GDM1 (cell line): ENCODE measurements at regions not wholly inside any gene's neighbourhood (a gene's known extent, or its start where the extent isn't known, plus 50 kb on each side); places are given as distances from the start of the nearest gene placed in this dataset.
A peak's percentile ranks its signal among the peaks of the same experiment; 100 is the strongest.

Experiments used
- DNase-seq: peaks from one replicate; lab custom pipeline; 2025; lab: John Stamatoyannopoulos, UW

DNA sequence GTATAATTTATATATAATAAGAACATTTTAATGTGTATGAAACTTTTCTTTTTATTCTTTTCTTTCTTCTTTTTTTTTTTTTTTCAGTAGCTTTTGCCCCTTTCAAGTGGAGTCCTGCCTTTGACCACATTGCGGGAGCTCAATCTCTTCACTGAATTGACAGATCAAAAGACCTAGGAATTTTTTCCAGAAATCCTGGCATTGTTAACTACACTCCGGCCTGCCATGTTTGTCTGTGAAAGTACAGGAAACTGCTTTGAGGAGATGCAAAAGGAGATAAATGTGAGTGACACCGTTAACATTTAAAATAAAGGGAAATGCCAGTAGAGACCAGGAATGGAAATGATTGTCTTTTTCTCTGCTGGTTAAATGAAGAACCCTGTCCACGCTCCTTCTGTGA lies 159.3 kb upstream of the VCX3A start:
- DNase-seq: no peak

DNA sequence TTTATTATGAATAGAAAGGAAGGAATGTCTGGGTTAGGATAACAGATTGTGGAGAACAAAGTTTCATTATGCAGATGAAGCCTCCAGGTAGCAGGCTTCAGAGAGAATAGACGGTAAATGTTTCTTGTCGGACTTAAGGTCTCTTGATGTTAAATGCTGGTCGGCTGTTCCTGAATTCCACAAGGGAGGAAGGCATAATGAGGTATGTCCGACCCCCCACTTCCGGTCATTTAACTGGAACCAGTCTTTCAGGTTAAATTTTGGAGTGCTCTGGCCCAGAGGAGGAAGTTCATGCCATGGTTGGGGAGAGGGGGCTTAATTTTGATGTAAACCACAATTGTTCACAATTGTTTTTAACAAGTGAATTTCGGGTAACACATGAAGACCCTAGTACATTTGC lies 158.1 kb upstream of the VCX3A start:
- DNase-seq: no peak

DNA sequence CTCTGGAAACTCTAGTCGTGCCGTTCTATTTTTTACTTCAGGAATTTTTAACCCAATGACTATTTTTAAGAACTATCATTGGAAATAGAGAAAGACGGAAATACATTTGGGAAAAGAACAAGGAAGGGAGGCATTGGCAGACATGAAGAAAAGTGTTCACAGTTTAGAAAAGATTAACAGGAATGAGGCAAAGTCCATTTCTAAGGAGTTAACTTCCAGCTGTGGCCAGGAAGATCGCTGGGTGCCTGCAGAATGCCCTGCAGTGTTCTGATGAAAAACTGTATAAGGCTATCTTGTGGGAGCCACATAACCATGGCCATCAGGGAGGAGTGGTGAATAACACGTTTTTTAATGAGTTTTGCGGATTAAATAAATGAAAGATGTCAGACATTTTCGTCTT lies 150.6 kb upstream of the VCX3A start:
- no peak for DNase-seq

DNA sequence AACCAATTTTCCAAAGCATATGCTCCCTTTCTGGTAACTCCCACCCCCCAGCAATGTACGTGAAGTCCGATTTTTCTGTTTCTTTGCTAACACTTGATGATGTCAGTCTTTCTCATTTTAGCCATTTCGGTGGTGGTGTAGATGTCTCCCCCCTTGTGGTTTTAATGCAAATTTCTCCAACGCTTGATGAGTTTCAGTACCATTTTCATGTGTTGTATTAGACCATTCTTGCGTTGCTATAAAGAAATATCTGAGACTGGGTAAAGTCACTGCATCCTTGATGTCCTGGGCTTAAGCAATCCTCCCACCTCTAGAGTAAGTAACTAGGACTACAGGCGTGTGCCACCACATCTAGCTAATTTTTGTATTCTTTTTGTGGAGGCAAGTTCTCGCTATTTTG lies 148.4 kb upstream of the VCX3A start:
- no peak for DNase-seq

DNA sequence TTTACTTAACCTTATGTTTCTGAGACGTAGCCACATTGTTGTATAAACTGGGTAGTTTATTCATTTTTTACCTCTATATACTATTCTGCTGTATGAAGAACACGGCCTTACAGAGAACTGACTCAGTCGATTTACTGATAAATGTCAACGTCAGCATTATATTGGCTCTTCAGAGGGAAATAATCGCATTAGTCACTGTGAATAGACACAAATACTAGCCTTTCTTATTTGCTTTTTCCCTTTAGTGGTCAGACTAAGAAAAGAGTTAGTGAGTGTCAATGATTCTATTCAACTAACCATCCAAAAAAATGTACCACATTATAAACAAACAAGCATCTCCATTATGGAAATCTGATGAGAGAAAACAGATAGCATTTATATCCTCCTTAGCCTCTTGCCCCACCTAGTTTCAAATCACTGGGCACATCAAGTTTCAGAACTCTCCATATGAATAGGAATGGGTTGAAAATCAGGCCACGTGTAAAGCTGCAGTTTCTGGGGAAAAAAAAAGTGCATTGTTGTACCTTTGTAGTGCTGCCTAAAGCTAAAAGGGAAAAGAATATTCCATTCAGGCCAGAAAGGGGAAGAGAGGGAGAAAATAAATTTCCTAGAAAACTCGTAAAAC lies 146.7 kb upstream of the VCX3A start:
- DNase-seq: no peak

DNA sequence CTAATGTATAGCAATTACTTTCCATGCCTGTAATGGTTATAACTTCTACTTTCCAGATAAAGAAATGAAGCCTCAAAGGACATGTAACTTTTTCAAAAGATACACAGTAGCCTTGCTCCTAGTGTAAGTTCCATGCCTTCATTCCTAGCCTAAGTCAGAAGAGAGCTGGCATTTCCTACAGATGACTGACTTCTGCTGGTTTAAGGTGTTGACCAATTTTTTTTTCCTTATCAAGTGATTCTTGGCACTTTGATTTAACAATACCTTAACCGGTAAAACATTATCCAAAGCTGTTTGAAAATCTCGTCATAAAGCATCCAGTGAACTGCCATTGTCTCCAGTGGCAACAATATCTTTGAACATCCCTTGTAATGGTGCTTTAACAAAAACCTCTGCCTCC lies 145.1 kb upstream of the VCX3A start:
- DNase-seq: no peak

DNA sequence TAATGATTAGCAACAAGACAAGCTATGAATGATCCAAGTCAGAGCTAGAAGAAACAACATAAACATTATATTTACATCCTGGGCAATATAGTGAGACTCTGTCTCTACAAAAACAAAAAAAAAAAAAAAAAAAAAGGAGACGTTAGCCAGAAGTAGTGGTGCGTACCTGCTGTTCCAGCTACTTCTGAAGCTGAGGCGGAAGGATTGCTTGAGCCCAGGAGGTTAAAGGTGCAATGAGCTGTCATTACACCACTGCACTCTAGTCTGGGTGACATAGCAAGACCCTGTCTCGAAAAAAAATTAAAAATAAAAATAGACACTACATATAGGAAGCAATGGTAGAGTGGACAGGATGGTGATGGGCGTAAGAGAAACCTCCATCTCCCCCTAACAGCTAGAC lies 144.6 kb upstream of the VCX3A start:
- DNase-seq: no peak

DNA sequence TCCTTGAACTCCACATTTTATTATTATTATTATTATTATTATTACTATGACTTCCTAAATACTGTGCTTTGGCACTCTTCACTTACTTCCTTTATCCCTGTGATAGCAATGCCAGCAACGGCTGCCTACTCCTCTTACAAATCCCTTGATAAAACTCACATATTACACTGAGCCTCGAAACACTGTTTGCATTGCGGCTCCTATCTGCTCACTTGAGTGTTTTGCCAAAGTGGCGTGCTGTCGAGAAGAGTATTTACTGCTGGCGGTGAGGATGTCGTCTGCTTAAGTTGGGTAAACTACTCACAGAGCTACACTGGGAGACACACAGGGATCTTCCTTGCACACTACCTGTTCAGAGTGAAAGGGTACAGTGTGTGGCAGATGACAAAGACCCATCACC lies 143.4 kb upstream of the VCX3A start:
- no peak for DNase-seq

DNA sequence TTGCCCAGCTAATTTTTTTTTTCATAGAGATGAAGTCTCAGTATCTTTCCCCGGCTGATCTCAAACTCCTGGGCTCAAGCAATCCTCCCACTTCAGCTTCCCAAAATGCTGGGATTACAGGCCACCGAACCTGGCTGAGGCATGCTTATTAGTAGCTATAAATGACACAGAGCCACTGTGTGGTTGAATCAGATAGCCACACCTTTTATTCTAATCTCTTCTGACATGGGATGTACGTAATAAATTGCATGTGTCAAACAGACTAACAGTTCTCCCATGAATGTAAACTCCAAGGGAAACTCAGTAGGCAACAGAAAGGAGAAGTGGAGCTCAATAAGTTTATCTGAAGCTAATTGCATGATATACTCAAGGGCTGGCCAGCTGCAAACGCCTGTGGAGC lies 139.8 kb upstream of the VCX3A start:
- no peak for DNase-seq

DNA sequence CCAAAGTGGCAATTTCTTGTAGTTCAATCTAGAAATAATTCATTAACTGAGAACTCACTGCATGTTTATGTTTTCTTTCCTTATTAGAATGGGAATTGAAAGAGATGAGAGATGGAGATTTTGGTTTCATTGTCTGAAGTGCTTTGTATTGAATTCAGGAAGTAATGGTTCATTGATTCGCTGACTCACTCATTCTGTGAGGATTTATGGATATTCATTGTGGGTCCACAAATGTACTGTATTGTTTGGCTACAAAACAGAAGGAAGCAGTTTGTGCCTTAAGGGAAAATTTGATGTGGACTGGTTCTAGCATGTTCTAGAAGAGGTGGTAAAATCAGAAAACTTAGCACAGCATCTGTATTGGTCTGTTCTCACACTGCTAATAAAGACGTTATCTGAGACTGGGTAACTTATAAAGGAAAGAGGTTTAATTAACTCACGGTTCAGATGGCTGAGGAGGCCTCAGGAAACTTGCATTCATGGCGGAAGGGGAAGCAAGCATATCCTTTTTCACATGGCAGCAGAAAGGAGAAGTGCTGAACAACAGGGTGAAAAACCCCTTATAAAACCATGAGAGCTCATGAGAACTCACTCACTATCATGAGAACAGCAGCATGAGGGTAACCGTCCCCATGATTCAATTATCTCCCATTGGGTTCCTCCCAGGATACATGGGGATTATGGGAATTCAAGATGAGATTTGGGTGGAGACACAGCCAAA lies 132.3 kb upstream of the VCX3A start:
- peak; percentile 37 for DNase-seq

DNA sequence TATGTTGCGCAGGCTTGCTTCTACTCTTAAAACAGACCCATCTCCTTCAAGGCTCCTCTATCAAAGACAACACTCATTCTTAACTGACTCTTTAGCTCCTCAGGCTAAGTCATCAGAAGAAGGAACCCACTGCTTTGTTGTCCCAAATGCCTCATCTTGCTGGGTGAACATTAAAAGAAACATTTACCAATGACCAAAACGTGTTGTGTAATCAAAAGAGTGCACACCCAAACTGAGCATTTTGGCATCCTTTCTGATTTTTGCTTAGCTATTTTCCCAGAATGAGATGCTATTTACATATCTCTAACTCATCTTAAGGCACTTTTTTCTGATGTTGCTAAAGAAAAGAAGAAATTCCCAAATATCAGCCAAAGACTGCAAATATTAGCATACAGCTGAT lies 131.7 kb upstream of the VCX3A start:
- no peak for DNase-seq

DNA sequence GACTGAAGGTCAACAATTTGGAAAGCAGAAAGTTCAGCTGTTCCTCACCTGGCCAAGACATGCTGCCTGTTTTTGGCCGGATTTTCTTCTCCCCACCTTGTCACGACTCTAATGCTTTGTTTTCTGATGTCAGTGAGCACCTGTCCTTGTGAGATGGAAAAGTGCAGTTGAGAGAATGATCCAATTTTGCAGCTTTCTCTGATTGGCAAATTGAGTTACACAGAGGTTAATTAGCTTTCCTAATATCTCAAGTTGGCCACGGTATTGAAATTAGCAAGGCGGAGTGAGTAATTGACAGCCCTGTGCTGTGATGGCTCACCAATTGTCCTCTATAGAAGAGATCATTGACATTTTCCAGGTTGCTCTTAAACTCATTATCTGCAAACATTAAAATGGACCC lies 126.8 kb upstream of the VCX3A start:
- DNase-seq: no peak

DNA sequence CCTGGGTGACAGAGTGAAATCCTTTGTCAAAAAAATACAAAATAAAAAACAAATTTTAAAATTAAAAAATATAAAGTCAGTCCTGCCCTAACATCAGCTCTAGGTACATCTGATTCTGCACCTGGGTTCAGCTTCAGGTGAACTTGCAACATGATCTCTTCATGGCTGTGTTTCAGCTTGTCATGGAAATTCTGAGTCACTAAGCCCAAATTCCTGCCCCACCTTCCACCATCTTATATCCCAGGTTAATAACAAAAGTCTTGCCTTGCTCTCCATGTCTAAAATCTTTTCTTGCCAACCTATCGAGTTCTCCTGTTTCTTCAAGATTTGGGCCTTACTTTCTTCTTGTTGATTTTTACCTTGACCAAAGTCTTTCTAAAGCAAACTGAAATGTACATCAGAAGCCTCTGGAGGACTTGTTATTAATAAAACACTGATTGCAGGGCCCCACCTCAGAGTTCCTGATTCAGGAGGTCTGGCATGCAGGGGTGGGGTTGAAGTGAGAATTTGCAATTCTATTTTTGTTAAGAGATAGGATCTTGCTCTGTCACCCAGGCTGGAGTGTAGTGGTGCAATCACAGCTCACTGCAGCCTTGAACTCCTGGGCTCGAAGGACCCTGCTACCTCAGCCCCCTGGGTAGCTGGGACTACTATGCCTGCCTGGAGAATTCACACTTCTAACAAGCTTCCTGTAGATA lies 125.8 kb upstream of the VCX3A start:
- no peak for DNase-seq

DNA sequence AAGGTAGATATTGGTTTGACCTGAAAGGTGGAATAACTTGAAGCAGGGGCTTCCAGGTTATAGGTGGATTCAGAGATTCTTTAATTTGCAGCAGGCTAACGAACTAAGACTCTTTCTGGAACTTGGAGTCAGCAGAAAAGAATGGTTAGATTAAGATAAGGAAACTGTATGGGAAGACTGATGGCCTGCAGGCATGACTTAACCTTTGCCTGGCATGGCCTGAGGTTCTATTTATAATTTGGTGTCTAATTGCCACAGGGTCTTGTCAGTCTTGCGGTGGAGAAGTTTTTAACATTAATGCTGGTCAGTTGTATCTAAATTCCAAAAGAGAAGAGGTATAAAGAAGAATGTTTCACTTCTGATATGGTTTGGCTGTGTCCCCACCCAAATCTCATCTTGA lies 110.3 kb upstream of the VCX3A start:
- no peak for DNase-seq

DNA sequence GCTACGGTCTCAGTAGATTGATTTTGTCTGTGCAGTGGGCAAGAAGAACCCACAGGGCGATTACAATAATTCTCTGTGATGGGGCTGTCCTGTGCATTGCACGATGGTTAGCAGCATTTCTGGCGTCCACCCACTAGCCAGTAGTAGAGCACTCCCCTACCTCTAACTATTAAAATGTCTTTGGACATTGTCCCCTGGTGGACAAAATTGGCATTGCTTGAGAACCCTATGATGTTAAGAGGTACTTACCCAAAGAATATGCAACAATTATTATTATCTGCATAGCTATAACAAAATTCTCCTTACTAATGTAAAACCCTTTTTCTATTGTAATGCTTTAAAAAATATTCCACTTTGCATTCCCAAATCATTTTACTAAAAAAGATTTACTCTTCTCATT lies 109.5 kb upstream of the VCX3A start:
- DNase-seq: no peak

DNA sequence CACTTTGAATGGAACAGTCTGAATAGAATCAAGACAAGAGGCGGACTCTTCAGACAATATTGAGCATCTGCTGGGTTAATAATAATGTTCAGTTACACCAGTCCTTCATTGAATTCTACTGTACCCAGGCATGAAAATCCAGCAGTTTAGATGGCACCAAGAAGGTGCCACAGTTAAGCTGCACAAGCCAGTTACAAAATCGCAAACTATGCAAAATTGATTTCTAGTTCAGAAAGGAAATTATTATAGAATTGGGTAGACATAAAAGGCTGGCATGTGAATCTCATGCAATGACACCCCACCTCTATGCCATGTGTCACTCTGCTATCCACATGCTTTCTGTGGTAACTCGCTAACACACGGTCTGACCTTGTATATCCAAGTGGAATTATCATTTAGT lies 105.8 kb upstream of the VCX3A start:
- no peak for DNase-seq

DNA sequence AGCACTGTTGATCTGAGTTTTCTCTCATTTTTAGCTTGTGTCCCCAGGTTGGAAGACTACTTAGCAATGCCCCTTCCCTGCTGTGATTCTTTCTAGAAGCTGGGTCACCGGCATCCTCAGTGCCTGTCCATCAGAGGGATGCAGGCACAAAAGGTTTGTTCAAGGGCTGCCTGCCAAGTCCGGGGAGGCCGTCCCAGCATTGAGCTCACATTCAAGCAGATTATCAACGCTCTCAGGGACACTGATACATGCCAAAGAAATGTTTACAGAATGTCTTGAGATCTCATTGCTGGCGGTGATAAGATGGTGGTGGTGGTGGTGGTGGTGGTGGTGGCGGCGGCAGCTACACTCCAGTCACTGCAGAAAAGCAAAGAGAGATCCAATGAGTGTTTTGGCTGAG lies 79.6 kb upstream of the VCX3A start:
- DNase-seq: no peak

DNA sequence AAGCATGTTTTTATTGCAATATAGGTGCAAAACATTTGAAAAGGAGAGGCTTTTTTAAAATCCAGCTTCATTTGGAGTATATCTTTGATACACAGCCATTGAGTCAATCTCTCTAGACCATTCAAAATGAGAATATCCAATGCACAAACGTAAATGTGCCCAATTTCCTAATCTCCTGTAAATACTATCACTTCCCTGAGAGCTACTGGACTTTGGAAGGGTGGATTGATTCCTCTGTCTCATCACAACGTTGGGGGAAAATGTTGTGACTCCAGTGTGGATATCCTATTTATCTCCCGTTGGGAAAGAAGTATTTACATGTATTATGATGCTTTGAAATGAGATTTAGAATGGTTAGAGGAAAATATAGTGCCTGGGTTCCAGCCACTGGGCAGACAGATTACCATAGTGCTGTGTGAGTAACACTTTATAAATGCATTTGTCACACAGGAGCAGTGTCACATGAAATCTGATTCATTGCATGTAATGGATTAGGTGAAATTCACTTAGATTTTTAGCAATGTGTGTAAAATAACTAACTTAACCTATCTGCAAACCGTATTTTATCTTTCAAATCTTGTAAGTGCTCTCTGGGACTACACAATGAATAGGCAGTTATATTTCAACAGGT lies 64.4 kb upstream of the VCX3A start:
- DNase-seq: no peak
